HG03025 (cell line): ENCODE measurements at regions not wholly inside any gene's neighbourhood (a gene's known extent, or its start where the extent isn't known, plus 50 kb on each side); places are given as distances from the start of the nearest gene placed in this dataset.
A peak's percentile ranks its signal among the peaks of the same experiment; 100 is the strongest.

Source experiments
- ATAC-seq: cut with Tn5 transposase; IDR thresholded peaks from one replicate; pipeline ENCODE4 v1.9.1; 2021; ENCODE audit warnings: mild to moderate bottlenecking, moderate library complexity; ENCODE audit not compliant: unreplicated experiment, low FRiP score

- peak; percentile 81 for ATAC-seq
These were observed 93.2 kb downstream of the FOXF2 start for GRCh38 chr6:1482381-1483166.

GRCh38 chr6:1485678-1486077, 96.3 kb downstream of the FOXF2 start:
- no peak for ATAC-seq

- ATAC-seq: no peak
These were observed 97.0 kb downstream of the FOXF2 start for GRCh38 chr6:1486387-1486786.

- ATAC-seq: no peak
These were observed 97.9 kb downstream of the FOXF2 start for GRCh38 chr6:1487239-1487638.

- no peak for ATAC-seq
These were observed 101.6 kb downstream of the FOXF2 start for GRCh38 chr6:1491025-1491424.

- ATAC-seq: no peak
These were observed 102.4 kb downstream of the FOXF2 start for GRCh38 chr6:1491591-1492319.

GRCh38 chr6:1494671-1495070, 105.3 kb downstream of the FOXF2 start:
- ATAC-seq: no peak

GRCh38 chr6:1495344-1495743, 106.0 kb downstream of the FOXF2 start:
- ATAC-seq: no peak

GRCh38 chr6:1496092-1496491, 106.7 kb downstream of the FOXF2 start:
- ATAC-seq: no peak

GRCh38 chr6:1496836-1497760, 107.7 kb downstream of the FOXF2 start:
- ATAC-seq: no peak

GRCh38 chr6:1497761-1498105, 108.4 kb downstream of the FOXF2 start:
- ATAC-seq: no peak

- ATAC-seq: no peak
These were observed 109.2 kb downstream of the FOXF2 start for GRCh38 chr6:1498491-1499113.

- ATAC-seq: no peak
These were observed 109.9 kb upstream of the FOXC1 start for GRCh38 chr6:1499777-1500176.

GRCh38 chr6:1500913-1501312, 108.8 kb upstream of the FOXC1 start:
- ATAC-seq: no peak

GRCh38 chr6:1502041-1502440, 107.7 kb upstream of the FOXC1 start:
- ATAC-seq: no peak

GRCh38 chr6:1503811-1504210, 105.9 kb upstream of the FOXC1 start:
- no peak for ATAC-seq

- ATAC-seq: no peak
These were observed 105.2 kb upstream of the FOXC1 start for GRCh38 chr6:1504465-1504864.

GRCh38 chr6:1507251-1507650, 102.5 kb upstream of the FOXC1 start:
- no peak for ATAC-seq

- ATAC-seq: no peak
These were observed 100.5 kb upstream of the FOXC1 start for GRCh38 chr6:1509241-1509640.

GRCh38 chr6:1510239-1510638, 99.5 kb upstream of the FOXC1 start:
- no peak for ATAC-seq
